OCI-LY3 (cell line): ENCODE measurements at regions not wholly inside any gene's neighbourhood (a gene's known extent, or its start where the extent isn't known, plus 50 kb on each side); places are given as distances from the start of the nearest gene placed in this dataset.
"Not testable (repeated sequence)": the region's sequence is repeated elsewhere in the genome, so short reads cannot be mapped to it uniquely, and the experiment has no call there.

Source experiments
- EZH2phosphoT487 ChIP-seq: fragments of 200-600 bp; shearing (Covaris generic); IDR thresholded peaks from 2 replicates; pipeline ENCODE4 v1.6.1; 2018; ENCODE audit warnings: antibody characterized with exemption, mixed run types, low read depth
- TF ChIP-seq, protein P1 (sequence below): fragments of 200-600, 300-600 bp; sonication (generic); IDR thresholded peaks from 2 replicates; pipeline ENCODE4 v1.5.1; 2014; ENCODE audit warnings: antibody characterized with exemption, low read length, low read depth

DNA sequence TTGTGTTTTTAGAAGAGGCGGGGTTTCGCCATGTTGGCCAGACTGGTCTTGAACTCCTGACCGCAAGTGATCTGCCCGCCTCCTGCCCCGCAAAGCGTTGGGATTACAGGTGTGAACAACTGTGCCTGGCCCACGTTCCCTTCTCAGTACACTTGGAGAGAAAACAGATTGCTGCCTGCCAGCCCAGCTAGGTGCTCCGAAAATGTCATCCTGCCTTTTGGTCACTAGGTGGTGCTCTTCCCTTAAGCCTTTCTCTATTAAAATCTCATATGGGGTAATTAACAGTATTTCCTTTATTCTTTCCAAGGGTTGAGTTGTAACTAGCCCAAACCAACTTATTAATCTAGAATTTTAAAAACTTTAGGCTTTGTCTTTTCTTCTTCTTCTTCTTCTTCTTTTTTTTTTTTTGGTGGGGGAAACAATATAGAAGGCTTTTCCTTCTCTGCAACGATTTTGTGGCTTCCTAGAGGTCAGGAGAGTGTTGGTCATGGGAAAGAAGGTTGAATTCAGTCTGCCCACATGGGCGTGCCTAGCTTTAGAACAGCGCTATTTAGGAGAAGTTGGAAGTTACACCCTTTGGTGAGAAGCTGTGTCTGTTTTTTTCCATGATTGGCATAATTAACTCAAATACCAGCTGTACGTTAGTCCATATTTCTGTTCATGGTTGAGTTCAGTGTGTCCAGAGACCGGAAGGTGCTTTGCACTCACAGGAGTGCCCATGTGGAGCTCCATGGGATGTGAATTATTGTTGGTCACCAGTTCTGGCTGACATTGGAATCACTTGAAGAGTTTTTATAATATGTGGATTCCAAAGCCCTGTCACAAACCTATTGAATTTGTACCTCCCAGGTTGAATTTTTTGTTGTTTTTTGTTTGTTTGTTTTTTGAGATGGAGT is 110.1 kb downstream of the LAT start:
- TF ChIP-seq, protein P1, sequence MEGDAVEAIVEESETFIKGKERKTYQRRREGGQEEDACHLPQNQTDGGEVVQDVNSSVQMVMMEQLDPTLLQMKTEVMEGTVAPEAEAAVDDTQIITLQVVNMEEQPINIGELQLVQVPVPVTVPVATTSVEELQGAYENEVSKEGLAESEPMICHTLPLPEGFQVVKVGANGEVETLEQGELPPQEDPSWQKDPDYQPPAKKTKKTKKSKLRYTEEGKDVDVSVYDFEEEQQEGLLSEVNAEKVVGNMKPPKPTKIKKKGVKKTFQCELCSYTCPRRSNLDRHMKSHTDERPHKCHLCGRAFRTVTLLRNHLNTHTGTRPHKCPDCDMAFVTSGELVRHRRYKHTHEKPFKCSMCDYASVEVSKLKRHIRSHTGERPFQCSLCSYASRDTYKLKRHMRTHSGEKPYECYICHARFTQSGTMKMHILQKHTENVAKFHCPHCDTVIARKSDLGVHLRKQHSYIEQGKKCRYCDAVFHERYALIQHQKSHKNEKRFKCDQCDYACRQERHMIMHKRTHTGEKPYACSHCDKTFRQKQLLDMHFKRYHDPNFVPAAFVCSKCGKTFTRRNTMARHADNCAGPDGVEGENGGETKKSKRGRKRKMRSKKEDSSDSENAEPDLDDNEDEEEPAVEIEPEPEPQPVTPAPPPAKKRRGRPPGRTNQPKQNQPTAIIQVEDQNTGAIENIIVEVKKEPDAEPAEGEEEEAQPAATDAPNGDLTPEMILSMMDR, result not testable (repeated sequence)
- TF ChIP-seq EZH2phosphoT487, result not testable (repeated sequence)
